Choroid plexus epithelial cell (primary cell): ENCODE measurements at regions not wholly inside any gene's neighbourhood (a gene's known extent, or its start where the extent isn't known, plus 50 kb on each side); places are given as distances from the start of the nearest gene placed in this dataset.

Experiments used
- DNase-seq: peaks from one replicate; pipeline ENCODE4 v3.0.0-alpha.2; 2010; ENCODE audit warnings: low read depth
- H3K4me3 ChIP-seq: 2 replicates; pipeline ENCODE4 v1.5.1; 2011; ENCODE audit warnings: low read depth, mild to moderate bottlenecking, control low read depth, low read length, moderate library complexity
- TF ChIP-seq, protein P1 (sequence below): conservative IDR thresholded peaks from 2 replicates; pipeline ENCODE4 v1.5.1; 2011; ENCODE audit warnings: low read depth, mild to moderate bottlenecking, control low read depth, inconsistent platforms, low read length, moderate library complexity

DNA sequence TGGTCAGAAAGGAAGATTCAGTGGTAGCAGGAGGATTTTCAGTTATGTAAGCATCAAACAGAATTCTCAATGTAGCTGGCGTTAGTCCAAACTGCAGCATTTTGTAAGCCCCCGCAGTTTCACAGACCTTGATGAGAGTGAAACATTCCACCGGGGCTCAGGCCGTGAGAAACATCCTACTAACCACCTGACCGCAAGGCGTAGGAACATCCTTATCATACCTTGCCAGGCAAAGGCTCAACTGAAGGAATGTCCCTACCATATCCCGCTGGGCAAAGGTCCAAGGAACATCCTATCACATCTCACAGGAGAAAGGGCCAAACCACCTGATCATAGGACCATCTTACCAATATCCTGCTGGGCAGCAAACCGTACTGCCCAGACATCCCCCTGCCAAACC is 624.8 kb upstream of the TMEM132C start:
- no peak for DNase-seq
- TF ChIP-seq, protein P1, sequence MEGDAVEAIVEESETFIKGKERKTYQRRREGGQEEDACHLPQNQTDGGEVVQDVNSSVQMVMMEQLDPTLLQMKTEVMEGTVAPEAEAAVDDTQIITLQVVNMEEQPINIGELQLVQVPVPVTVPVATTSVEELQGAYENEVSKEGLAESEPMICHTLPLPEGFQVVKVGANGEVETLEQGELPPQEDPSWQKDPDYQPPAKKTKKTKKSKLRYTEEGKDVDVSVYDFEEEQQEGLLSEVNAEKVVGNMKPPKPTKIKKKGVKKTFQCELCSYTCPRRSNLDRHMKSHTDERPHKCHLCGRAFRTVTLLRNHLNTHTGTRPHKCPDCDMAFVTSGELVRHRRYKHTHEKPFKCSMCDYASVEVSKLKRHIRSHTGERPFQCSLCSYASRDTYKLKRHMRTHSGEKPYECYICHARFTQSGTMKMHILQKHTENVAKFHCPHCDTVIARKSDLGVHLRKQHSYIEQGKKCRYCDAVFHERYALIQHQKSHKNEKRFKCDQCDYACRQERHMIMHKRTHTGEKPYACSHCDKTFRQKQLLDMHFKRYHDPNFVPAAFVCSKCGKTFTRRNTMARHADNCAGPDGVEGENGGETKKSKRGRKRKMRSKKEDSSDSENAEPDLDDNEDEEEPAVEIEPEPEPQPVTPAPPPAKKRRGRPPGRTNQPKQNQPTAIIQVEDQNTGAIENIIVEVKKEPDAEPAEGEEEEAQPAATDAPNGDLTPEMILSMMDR: no peak

DNA sequence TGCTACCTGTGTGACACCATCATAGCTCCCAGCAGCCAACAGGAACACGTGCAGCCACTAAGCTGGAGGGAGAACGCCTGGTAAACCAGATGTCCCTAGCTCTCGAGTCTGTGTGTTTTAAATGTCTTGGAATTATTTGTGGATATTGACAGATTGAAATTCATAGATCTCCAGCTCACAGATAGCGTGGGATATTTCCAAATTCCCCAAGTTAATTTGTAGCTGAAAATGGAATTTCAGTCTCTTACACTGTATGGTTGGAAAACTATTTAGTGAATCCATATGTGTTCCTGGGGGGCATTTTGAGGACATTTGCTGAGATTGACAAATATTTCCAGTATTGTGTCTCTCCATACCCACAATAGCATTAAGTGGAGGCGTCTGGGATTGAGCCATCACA is 618.6 kb upstream of the TMEM132C start:
- no peak overlapping the region for H3K4me3 ChIP-seq
- TF ChIP-seq, protein P1: no peak
- no peak for DNase-seq

More for the DNA sequence above, 624.8 kb upstream of the TMEM132C start:
- no peak overlapping the region for H3K4me3 ChIP-seq

DNA sequence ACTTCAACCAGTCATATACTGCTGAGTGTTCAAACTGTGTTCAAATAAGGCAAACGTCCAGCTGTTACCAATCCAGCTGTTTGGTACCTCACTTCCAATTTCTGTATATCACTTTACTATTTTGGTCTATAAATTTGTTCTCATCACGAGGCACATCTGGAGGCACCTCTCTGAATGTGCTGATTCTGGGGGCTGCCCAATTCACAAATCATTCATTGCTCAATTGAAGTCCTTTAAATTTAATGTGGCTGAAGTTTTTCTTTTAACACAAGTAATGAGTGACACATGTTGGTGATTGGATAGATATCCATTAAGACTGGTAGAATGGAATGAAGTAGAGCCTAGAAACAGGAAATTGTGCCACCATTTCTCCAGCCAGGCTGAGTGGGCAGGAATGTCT is 617.0 kb upstream of the TMEM132C start:
- TF ChIP-seq, protein P1: no peak
- DNase-seq: no peak
- H3K4me3 ChIP-seq: no peak overlapping the region

DNA sequence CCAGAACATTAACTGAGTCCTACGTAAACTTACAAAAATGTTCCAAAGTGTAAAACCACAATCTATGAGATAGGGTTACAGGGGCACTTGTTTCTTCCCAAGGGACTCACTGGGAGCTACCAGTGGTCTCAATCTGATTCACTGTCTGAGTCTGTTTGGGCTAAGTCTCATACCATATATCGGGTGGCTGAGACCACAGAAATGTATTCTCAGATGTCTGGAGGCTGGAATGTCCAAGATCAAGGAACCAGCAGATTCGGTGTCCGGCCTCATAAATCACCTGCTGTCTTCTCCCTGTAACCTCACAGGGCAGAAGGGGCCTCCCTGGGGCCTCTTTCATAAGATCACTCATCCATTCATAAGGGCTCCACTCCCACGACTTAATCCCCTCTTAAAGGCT is 616.3 kb upstream of the TMEM132C start:
- TF ChIP-seq, protein P1: no peak
- no peak overlapping the region for H3K4me3 ChIP-seq
- no peak for DNase-seq

DNA sequence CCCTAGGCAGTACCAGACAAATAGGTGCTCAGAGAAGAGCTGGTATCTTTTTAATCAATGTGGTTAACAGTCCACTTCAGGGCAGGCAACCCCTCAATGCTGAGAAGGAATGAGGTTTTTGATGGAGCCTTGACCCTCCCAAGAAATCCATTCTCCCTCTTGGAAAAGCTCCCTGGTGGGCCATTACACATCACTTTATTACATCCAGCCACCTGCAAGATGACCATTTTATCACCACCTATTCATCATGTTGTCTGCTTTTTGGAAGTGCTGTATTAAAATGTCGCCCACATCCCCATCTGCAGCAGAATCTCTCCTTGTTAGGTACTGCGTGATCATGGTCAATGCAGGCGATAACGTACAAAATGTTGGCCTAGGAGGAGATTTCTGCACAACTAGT is 614.7 kb upstream of the TMEM132C start:
- DNase-seq: no peak
- TF ChIP-seq, protein P1: no peak
- no peak overlapping the region for H3K4me3 ChIP-seq

GRCh38 chr12:127654383-127654985 is 612.5 kb upstream of the TMEM132C start:
- no peak overlapping the region for H3K4me3 ChIP-seq
- no peak for DNase-seq
- TF ChIP-seq, protein P1: no peak

GRCh38 chr12:127655691-127656090 is 611.3 kb upstream of the TMEM132C start:
- no peak overlapping the region for H3K4me3 ChIP-seq
- DNase-seq: peak; percentile 3
- TF ChIP-seq, protein P1: no peak
